ENCODE measurements at regions not wholly inside any gene's neighbourhood (a gene's known extent, or its start where the extent isn't known, plus 50 kb on each side); places are given as distances from the start of the nearest gene placed in this dataset.
"Not testable (repeated sequence)": the region's sequence is repeated elsewhere in the genome, so short reads cannot be mapped to it uniquely, and the experiment has no call there.

- H3K4me3 ChIP-seq (ENCODE audit: low read depth, low read length) = no peak overlapping the region
- TF ChIP-seq MYC (IDR thresholded peaks at IDR 0.05; ENCODE audit: low read depth, low read length) (no peak), POLR2A (IDR thresholded peaks at IDR 0.05; ENCODE audit: extremely low read depth, insufficient read length) (no peak), MAX (IDR thresholded peaks at IDR 0.05; ENCODE audit: low read depth, low read length) (no peak)
- TF ChIP-seq, protein P1, sequence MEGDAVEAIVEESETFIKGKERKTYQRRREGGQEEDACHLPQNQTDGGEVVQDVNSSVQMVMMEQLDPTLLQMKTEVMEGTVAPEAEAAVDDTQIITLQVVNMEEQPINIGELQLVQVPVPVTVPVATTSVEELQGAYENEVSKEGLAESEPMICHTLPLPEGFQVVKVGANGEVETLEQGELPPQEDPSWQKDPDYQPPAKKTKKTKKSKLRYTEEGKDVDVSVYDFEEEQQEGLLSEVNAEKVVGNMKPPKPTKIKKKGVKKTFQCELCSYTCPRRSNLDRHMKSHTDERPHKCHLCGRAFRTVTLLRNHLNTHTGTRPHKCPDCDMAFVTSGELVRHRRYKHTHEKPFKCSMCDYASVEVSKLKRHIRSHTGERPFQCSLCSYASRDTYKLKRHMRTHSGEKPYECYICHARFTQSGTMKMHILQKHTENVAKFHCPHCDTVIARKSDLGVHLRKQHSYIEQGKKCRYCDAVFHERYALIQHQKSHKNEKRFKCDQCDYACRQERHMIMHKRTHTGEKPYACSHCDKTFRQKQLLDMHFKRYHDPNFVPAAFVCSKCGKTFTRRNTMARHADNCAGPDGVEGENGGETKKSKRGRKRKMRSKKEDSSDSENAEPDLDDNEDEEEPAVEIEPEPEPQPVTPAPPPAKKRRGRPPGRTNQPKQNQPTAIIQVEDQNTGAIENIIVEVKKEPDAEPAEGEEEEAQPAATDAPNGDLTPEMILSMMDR (IDR thresholded peaks at IDR 0.05; ENCODE audit: low read depth, low read length) = no peak
- DNase-seq (ENCODE audit: low read depth) = no peak
These were observed 109.7 kb upstream of the KLF12 start for GRCh38 chr13:74243637-74244526.

GRCh38 chr13:74241343-74241742, 107.1 kb upstream of the KLF12 start:
- not testable (repeated sequence) for DNase-seq (ENCODE audit: low read depth); H3K4me3 ChIP-seq (ENCODE audit: low read depth, low read length)

GRCh38 chr13:74230984-74231501, 96.8 kb upstream of the KLF12 start:
- no peak for DNase-seq (ENCODE audit: low read depth)
- H3K4me3 ChIP-seq (ENCODE audit: low read depth, low read length) = no peak overlapping the region
- TF ChIP-seq MAX (IDR thresholded peaks at IDR 0.05; ENCODE audit: low read depth, low read length) (no peak), MYC (IDR thresholded peaks at IDR 0.05; ENCODE audit: low read depth, low read length) (no peak), POLR2A (IDR thresholded peaks at IDR 0.05; ENCODE audit: extremely low read depth, insufficient read length) (no peak)
- TF ChIP-seq, protein P1 (IDR thresholded peaks at IDR 0.05; ENCODE audit: low read depth, low read length) = no peak

DNA sequence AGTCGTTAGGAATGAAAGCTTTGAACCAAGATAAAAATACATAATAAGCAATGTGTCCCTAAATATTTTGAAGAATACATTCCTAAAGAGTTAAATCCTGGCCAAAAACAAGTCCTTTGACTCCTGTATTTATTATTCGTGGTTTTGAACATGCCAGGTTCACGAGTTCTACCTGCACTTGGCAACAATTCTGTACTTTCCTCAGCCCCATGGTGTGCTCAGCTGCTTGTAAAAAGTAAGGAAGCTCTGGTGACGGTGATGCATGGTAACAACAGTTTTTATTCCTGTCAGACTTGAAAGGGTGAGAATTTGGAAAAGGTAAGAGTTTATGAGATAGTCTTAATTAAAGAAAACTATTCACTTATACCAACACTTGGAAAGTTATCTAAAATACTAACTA, 95.0 kb upstream of the KLF12 start:
- TF ChIP-seq MYC (IDR thresholded peaks at IDR 0.05; ENCODE audit: low read depth, low read length) = no peak
- TF ChIP-seq, protein P1 (IDR thresholded peaks at IDR 0.05; ENCODE audit: low read depth, low read length) = no peak
- no peak for TF ChIP-seq MAX (IDR thresholded peaks at IDR 0.05; ENCODE audit: low read depth, low read length)
- no peak for TF ChIP-seq POLR2A (IDR thresholded peaks at IDR 0.05; ENCODE audit: extremely low read depth, insufficient read length)
- H3K4me3 ChIP-seq (ENCODE audit: low read depth, low read length) = no peak overlapping the region
- no peak for DNase-seq (ENCODE audit: low read depth)

DNA sequence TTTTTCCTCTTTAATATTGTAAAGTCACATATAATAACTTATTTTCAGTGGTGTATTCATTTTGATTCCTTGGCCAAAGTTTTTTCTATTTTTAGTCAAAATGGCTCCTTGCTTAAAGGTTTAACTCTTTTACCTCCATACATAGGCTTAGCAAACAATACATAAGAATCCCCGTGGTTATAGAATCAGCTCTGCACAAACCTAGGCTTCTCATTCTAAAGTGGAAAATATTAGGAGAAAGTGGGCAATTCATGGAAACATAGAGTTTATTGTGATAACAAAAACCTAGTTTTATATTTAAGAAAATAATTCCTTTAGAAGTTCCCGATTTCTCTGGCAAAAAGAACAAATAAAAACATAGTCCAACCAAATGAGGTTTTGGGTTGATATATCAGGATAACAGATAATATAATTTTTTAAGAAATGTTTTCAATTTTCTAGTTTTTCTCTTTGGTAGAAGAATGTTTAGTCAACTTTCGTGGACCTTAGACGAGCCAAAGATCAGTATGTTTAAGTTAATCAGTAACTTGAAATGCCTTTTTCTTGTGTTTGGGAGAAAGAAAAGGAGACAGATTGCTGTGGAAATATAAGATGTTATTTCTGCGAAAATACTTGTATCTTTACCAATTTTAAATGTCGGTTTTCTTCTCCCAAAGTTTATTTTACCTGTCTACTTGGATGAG, 93.4 kb upstream of the KLF12 start:
- TF ChIP-seq MYC (IDR thresholded peaks at IDR 0.05; ENCODE audit: low read depth, low read length) (no peak), POLR2A (IDR thresholded peaks at IDR 0.05; ENCODE audit: extremely low read depth, insufficient read length) (no peak), MAX (IDR thresholded peaks at IDR 0.05; ENCODE audit: low read depth, low read length) (no peak)
- TF ChIP-seq, protein P1 (IDR thresholded peaks at IDR 0.05; ENCODE audit: low read depth, low read length) = no peak
- DNase-seq (ENCODE audit: low read depth) = no peak
- H3K4me3 ChIP-seq (ENCODE audit: low read depth, low read length) = no peak overlapping the region

Measured in NB4 (cell line).